Fibroblast of pulmonary artery (primary cell): ENCODE measurements at regions not wholly inside any gene's neighbourhood (a gene's known extent, or its start where the extent isn't known, plus 50 kb on each side); places are given as distances from the start of the nearest gene placed in this dataset.

Experiments
- DNase-seq: peaks from one replicate; pipeline ENCODE4 v3.0.0-alpha.2; 2010; ENCODE audit warnings: low read depth
- H3K4me3 ChIP-seq: replicated peaks from 2 replicates; pipeline ENCODE4 v1.5.1; 2011; ENCODE audit warnings: low read depth, mild to moderate bottlenecking, control low read depth, low read length, moderate library complexity
- TF ChIP-seq, protein P1 (sequence below): IDR thresholded peaks from 2 replicates; pipeline ENCODE4 v1.5.1; 2011; ENCODE audit warnings: mild to moderate bottlenecking, control low read depth, low read length, inconsistent platforms; ENCODE audit errors: missing control alignments

DNA sequence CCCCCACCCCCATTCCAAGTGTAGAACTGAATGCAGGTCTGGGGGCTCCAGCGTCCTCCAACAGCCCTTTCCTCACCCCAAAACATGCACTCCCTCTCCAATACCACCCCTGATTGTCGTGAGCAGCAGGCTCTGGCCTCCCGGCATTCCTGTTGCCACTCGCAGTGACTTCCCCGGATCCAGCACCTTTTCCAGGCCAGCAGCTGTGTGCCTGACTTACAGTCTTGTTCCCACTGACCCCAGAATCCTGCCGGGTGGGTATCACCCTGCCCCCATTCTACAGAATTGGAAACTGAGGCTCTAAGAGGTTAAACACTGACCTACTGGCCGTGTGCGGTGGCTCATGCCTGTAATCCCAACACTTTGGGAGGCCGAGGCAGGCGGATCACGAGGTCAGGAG lies 127.2 kb downstream of the OLFM1 start:
- H3K4me3 ChIP-seq, result no peak overlapping the region
- DNase-seq, result no peak
- TF ChIP-seq, protein P1, sequence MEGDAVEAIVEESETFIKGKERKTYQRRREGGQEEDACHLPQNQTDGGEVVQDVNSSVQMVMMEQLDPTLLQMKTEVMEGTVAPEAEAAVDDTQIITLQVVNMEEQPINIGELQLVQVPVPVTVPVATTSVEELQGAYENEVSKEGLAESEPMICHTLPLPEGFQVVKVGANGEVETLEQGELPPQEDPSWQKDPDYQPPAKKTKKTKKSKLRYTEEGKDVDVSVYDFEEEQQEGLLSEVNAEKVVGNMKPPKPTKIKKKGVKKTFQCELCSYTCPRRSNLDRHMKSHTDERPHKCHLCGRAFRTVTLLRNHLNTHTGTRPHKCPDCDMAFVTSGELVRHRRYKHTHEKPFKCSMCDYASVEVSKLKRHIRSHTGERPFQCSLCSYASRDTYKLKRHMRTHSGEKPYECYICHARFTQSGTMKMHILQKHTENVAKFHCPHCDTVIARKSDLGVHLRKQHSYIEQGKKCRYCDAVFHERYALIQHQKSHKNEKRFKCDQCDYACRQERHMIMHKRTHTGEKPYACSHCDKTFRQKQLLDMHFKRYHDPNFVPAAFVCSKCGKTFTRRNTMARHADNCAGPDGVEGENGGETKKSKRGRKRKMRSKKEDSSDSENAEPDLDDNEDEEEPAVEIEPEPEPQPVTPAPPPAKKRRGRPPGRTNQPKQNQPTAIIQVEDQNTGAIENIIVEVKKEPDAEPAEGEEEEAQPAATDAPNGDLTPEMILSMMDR, result no peak

DNA sequence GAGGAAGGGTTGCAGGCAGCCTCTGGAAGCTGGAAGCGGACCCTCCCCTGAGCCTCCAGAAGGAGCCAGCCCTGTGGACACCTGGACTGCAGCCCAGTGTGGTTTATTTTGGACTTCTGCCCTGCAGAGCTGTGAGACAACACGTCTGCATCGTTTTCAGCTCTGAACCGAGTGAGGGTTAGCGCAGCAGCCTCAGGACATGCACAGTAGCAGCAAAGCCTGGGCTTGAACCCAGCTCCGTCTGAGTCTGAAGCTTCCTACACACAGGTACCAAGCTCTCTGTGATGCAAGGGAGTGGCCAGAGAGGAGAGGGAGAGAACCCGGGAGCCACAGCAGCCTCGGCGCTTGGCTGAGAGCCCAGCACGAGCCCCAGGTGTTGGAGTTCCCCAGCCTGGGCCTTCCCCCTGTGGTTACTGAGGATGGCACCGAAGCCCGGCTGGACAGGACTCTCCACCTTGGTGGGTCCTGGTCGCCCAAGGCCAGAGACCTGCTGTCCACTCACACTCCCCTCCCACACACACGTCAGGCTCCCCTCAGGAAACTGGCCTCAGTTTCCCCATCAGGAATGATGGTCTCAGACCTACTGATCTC lies 128.2 kb downstream of the OLFM1 start:
- DNase-seq, result peak; percentile 17
- TF ChIP-seq, protein P1, result no peak
- H3K4me3 ChIP-seq, result no peak overlapping the region

- TF ChIP-seq, protein P1, result no peak
- no peak overlapping the region for H3K4me3 ChIP-seq
- DNase-seq, result no peak
These were observed 128.8 kb downstream of the OLFM1 start for GRCh38 chr9:135216236-135216635.

DNA sequence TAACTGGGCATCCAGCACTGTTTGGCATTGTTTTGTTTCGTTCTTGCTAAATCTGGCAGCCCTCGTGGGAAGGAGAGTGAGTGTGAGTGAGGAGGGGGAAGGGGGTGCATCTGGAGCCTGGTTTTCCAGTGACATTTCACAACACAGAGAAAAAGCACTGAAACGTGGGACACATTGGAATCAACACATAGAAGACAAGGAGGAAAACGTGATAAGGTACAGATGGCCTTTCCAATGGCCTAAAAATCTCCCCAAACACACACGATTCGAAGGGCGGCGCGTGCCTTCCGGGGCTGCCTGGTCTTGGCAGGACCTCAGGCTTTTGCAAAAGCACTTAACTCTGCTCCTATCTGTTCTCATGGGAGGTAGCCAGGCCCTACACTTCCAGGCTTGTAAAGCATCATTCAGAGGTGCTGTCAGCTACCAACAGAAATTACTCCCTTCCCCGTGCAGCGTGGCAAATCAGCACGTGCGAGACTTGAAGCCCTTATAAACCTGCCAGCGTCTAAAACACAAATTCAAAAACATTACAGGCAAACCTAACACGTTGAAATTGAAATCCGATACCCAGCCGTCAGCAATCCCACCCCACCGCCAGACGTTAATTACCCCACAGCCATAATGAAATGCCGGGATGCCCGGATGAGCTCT lies 129.4 kb downstream of the OLFM1 start:
- no peak for DNase-seq
- TF ChIP-seq, protein P1, result no peak
- H3K4me3 ChIP-seq, result no peak overlapping the region

DNA sequence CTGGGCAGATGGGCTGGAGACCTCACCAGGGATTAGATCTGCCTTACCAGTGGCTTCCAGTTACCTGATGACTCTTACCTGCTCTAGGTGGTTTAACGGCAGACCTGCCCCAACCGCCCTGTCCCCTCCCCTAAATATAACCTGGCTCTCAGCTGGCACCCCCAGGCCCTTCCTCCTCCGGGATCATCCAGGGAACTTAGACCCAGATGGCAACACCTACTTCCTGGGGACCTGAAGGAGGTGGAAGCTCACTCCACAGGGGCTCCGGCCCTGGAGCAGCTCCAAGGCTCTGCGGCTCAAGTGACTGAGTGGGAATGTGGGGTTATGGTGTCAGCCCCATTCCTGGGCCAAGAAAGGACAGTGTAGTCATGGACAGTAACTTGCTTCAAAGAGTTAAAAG lies 130.4 kb downstream of the OLFM1 start:
- DNase-seq, result no peak

DNA sequence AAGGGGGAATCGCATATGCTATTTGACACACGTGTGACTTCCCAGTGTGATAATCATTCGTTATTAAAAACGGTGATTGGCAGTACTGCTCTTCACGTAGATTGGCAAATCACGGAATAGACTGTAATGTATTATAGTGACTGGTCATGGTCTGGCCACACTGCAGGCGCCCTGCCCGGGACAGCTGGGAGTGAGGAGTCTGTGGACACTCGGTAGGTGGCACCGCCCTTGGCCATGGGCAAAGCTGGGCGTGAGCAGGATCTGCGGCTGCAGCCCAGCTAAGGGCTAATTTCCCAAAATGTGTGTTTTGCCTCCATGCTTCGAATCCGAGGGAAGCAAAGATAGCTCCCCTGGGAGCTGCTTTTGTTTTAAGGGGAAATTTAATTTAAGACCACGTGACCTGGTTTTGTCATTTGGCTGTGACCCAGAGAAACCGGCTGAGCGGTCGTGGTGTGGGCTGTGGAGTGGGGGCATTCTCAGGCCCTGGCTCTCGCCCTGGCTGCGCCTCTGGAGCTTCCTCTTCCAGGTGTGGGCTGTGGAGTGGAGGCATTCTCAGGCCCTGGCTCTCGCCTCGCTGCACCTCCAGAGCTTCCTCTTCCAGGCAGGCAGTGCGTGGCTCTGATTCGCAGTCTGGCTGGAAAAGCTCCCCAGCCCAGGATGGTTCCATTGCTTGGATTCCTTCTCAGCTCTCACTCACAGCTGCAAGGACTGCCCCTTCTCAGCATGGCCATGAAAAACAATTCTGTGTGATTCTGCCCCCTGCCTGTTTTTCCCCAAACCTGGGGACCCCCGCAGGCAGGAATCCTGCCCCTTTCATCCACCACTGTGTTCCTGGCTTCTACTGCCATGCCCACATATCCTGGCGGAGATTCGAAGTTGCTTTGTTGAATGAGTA lies 131.1 kb downstream of the OLFM1 start:
- TF ChIP-seq, protein P1, result no peak
- no peak overlapping the region for H3K4me3 ChIP-seq
- DNase-seq, result no peak

More for the DNA sequence above, 130.4 kb downstream of the OLFM1 start:
- H3K4me3 ChIP-seq, result no peak overlapping the region
- TF ChIP-seq, protein P1, result no peak
